NCI-H510A treated with DMSO at 0.1 percent for 48 hours (cell line): ENCODE measurements at regions not wholly inside any gene's neighbourhood (a gene's known extent, or its start where the extent isn't known, plus 50 kb on each side); places are given as distances from the start of the nearest gene placed in this dataset.

Source experiments
- DNase-seq: peaks from one replicate; lab custom pipeline; 2025; lab: John Stamatoyannopoulos, UW

- DNase-seq, result no peak
Measured at GRCh38 chr2:139162456-139162855, 382.3 kb upstream of the NXPH2 start.

GRCh38 chr2:139160836-139161235 lies 380.6 kb upstream of the NXPH2 start:
- DNase-seq, result no peak

- DNase-seq, result no peak
Measured at GRCh38 chr2:139159177-139159576, 379.0 kb upstream of the NXPH2 start.

- DNase-seq, result no peak
Measured at GRCh38 chr2:139156730-139157129, 376.5 kb upstream of the NXPH2 start.

DNA sequence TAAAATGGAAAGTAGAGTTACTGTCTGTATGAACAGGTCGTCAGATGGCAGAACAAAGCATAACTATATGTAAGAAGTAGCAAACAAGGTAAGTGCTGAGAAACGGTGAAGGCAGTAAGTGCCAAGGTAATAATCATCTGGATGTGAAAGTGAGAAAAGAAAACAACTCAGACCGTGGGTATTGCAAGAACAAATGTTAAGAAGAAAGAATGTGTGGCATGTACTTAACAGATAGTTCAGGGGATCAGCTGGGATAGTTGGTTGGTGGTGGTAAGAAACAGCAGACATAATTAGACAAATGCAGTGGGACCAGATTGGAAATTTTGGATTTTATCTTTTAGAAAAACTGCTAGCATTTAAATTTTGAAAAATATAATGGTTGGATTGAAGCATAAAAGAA lies 375.8 kb upstream of the NXPH2 start:
- no peak for DNase-seq

GRCh38 chr2:139142252-139142880 lies 362.2 kb upstream of the NXPH2 start:
- DNase-seq, result no peak

- DNase-seq, result no peak
Measured at GRCh38 chr2:139124271-139124670, 344.1 kb upstream of the NXPH2 start.

DNA sequence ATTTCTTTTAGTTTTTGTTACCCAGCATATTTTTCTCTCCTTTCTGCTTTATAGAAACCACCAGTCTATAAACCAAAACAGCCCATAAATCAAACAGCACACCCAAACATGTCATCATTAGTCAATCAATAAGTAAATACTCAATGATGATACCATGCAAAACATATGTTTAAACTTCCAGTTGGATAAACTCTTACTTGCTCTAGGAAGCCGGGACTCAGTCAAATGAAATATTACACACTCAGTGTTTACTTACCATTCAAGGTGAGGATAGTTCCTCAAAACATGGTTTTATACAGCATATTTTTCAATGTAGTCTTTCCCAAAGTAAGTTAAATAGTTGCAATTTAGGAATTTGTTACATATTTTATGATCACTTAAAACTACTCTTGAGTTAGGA lies 343.6 kb upstream of the NXPH2 start:
- no peak for DNase-seq

- DNase-seq, result no peak
Measured at GRCh38 chr2:139122711-139123158, 342.5 kb upstream of the NXPH2 start.

GRCh38 chr2:139099721-139100120 lies 319.5 kb upstream of the NXPH2 start:
- no peak for DNase-seq

- no peak for DNase-seq
Measured at GRCh38 chr2:139098961-139099360, 318.8 kb upstream of the NXPH2 start.

- no peak for DNase-seq
Measured at GRCh38 chr2:139083121-139083520, 302.9 kb upstream of the NXPH2 start.

DNA sequence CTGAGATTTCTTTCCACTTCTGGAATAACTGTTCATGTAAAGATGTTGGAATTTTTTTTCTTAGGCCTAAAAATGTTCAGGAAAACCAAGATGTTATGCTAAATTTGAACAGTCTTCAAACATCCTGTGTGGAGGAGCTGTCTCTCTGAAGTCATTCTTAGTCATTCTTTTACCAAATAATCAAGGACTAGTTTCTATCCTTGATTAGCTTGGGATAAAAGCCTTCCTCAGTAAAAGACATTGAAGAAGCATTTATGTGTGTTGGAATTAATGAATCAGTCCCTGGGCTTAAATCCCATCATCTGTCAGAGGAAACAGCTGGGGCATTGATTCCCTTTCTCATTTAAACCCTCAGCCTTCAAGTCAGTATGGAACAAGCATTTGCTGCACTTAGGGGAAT lies 300.1 kb upstream of the NXPH2 start:
- DNase-seq, result no peak

- no peak for DNase-seq
Measured at GRCh38 chr2:139079311-139079710, 299.1 kb upstream of the NXPH2 start.

DNA sequence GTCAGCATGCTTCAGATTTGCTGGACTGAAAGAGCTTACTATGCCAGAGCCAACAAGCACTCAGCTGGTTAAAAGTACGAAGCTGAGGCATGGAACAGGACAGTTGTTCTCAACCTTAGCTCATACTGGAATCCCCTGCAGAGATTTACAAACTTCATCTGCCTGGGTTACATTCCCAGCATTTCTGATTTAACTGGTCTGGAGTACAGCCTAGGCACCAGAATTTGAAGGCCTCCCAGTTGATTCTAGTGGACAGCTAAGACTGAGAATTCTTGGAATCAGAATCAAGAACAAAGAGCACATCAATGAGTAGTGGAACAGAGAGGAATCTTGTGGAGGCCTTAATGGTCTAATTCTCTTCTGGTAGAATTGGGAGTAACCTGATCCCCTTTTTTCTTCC lies 298.2 kb upstream of the NXPH2 start:
- DNase-seq, result no peak

DNA sequence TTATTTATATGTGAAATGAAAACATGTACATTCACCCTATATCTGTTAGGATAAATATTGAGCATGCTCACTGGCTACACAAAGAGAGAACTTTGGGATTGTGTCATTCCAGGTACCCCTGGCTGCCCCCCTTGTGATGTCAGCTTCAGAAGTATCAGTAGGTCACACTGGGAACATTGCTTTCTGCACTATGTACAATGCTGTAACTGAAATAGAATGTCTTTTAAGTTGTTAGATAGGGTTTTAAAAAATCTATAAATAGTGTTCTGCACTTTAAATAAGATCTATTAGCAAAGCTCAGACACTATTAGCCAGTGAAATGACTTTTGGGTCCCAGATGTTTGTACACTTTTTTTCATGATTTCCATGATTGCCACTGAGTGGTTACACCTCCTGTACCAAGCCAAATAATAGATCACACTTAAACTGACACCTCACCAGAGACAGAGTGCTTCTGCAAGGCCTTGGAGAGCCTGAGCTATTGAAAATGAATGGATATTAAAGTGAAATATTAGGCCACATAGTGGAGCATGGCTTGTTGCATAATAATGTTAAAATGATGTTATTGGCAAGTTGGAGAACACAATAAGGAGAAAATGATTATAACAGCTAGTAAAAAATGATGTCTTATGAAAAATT lies 297.0 kb upstream of the NXPH2 start:
- DNase-seq, result no peak

GRCh38 chr2:139067874-139068273 lies 287.7 kb upstream of the NXPH2 start:
- DNase-seq, result no peak

DNA sequence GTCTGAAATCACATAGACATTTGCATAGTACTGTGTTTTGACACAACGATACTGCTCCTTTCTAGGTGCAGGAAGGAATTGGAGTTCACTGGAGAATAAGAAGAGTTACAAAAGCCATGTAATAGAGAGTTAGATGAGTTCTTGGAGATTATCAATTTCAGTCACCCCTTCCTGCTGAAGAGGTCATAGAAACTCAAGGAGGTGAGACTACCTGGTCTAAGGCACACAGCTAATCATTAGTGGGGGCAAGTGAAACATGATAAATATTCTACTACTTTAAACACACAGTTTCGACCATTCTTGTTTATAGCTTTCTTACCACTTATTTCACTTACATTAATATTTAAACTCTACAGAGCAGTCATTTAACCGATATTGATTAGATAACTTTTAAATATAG lies 286.9 kb upstream of the NXPH2 start:
- DNase-seq, result no peak

- no peak for DNase-seq
Measured at GRCh38 chr2:139064159-139064558, 284.0 kb upstream of the NXPH2 start.

GRCh38 chr2:139059617-139060016 lies 279.4 kb upstream of the NXPH2 start:
- DNase-seq, result no peak

- DNase-seq, result no peak
Measured at GRCh38 chr2:139055202-139055601, 275.0 kb upstream of the NXPH2 start.

DNA sequence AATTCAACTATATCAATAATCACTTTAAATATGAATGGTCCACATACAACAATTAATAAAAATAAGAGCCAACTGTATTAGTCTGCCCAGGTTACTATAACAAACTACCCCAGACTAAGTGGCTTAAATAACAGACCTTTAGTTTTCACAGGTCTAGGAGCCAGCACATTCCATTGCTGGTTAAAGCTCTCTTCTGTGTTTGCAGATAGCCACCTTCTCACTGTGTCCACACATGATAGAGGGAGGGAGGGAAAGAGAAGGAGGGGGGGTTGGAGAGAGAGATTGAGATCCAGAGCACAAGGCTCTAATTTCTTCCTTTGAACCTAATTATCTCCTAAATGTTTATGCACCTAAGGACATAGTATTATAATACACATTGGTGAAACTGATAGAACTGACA lies 267.8 kb upstream of the NXPH2 start:
- no peak for DNase-seq

DNA sequence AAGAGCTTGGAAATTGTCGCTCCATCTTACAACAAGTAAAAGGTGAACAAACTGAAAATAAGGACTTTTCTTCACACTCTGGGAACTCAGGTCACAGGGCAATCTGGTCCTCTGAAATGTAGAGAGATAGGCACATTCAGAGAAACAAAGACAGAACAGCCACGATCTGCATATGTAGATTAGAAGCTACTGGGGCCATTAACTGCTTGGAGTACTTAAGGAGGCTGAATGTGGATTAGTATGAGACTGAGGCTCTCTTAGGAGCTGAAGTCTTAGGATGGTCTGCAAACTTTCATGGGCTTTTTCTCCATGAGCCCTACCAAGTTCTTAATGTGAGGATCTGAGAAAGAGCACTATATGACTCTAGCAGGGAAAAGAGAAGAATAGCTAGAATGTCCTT lies 265.3 kb upstream of the NXPH2 start:
- no peak for DNase-seq

DNA sequence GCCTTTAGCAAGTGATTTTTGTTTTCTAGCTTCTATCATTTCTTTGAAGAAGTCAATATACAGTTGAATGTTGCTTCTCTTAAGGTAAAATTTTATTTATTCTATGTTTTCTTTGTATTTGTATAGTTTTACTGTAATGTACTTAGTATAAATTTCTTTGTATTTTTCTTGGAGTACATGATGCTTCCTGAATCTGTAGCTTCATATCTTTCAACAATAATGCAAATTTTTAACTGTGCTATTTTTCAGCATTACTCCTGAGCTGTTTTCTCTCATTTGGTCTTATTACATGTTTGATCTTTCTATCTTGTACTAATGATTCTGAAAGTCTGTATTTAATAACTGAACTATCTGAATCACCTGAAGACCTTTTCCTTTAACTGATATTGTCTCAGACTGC lies 253.9 kb upstream of the NXPH2 start:
- no peak for DNase-seq
